GM18873 (cell line): ENCODE measurements at regions not wholly inside any gene's neighbourhood (a gene's known extent, or its start where the extent isn't known, plus 50 kb on each side); places are given as distances from the start of the nearest gene placed in this dataset.
"Not testable (repeated sequence)": the region's sequence is repeated elsewhere in the genome, so short reads cannot be mapped to it uniquely, and the experiment has no call there.

ENCODE experiments used
- ATAC-seq: cut with Tn5 transposase; IDR thresholded peaks from one replicate; pipeline ENCODE4 v1.9.1; 2021; ENCODE audit warnings: mild to moderate bottlenecking, moderate library complexity, moderate number of reproducible peaks; ENCODE audit not compliant: unreplicated experiment, low FRiP score

DNA sequence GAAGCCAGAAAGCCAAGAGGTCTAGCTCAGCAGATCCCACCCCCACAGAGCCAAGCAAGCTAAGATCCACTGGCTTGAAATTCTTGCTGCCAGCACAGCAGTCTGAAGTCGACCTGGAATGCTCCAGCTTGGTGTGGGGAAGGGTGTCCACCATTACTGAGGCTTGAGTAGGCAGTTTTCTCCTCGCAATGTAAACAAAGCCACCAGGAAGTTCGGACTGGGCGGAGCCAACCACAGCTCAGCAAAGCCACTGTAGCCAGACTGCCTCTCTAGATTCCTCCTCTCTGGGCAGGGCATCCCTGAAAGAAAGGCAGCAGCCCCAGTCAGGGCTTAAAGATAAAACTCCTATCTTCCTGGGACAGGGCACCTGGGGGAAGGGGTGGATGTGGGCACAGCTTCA is 495.0 kb upstream of the GYPC start:
- ATAC-seq: not testable (repeated sequence)

DNA sequence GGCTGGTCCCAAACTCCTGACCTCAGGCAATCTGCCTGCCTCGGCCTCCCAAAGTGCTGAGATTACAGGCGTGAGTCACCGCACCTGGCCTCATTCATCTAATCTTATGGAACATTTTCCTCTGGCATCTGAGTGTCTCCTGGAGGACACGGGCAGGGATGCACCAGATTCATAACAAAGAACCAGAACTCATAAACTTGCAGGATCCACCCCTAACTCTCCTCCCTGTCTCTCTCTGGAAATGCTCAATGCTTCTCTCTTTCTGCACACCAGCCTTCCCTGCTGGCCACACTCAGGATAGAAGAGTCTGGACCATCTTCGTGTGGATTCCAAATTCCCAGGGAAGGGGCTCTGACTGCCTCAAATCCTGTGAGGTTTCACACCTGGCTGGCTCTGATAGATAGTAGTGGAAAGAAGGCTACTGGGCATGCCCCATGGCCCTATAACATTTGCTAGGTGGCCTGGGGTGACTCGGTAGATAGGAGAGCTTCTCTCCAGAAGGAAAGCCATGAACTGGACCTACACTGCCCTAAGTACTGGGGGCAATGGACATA is 483.2 kb upstream of the GYPC start:
- ATAC-seq: no peak

DNA sequence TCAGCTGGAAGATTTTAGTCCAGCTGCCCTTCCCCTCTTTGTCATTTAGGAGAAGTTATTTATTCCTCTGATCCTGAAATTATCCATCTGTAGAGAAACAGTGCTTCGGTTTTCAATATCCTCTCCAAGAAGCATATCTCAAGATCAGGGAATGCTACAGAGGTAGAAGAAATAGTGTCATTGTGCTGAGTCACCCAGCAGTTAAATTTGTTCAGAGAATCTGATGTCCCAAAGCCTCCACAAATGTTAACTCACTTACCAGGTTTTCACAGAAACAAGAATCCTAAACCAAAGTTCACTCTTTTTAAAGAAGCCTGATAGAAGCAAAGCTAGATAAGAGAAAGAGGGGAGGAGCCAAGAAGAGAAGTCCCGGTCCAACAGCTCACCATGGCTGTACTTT is 480.7 kb upstream of the GYPC start:
- no peak for ATAC-seq

DNA sequence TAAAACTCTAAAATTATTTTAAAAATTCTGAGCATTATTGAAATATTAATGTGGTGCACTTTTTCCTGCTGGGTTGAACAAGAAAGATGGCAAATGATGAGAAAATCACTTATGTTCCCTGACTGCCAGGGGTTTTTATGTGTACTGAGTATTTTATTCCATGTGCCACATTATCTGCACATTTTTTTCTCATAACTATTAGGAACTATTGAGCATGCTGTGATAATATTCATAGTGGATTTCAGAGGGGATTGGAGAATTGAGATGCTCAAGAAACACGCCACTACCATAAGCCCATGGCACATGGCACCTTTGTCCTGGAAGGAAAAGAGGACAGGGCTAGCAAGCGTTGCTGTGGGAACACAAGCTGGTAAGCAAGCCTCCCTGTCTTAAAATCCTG is 478.5 kb upstream of the GYPC start:
- ATAC-seq: no peak

DNA sequence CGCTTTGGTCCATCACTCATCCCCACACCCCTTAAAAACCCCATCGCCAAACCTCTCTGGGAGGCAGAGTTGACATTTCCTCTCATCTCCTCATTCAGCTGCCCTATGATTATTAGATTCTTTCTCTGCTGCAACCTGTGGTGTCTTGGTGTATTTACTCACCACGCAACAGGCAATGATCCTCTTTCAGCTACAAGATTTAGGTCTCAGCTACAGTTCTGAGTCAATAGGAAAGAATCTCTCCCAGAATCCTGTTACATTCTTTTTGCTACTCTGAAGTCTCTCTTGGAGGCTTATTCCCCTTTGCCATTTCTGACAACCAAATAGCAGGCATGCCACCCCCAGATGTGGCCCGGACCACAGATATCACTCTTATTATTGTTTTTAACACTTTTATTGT is 468.3 kb upstream of the GYPC start:
- no peak for ATAC-seq

DNA sequence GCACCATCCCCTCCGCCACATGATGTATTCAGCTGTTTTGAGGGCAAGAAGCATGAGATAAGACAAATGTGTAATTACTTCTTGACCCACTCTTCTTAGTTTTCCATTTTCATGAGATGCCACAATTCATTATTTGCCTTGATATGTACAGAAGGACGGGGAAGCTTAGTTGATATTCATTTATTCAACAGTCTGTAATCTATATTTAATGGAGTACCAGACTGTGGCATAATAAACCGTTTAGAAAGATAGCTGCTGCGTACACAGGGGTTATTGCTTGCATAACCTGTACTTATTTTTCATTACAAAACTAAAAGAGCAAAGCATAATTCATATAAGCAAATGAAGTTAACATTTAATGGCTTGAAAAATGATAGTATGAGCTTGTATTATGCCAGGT is 466.4 kb upstream of the GYPC start:
- no peak for ATAC-seq

DNA sequence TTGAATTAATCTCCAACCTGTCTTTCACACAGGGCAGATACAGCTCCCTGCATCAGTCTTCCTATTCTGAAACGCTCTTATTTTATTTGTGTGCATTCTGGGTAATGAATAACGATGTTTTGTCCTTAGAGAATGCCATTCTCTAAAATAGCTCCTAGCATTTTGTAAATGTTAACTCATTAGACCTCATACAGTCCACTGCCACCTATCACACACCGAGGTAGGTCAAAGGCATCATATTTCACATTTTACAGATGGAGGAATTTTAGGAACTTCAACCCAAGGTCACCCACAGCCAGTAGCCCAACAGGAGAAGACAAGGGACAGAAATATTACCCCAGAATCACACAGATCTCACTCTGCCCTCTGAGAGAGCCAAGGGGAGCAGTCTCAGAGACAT is 455.4 kb upstream of the GYPC start:
- ATAC-seq: no peak

DNA sequence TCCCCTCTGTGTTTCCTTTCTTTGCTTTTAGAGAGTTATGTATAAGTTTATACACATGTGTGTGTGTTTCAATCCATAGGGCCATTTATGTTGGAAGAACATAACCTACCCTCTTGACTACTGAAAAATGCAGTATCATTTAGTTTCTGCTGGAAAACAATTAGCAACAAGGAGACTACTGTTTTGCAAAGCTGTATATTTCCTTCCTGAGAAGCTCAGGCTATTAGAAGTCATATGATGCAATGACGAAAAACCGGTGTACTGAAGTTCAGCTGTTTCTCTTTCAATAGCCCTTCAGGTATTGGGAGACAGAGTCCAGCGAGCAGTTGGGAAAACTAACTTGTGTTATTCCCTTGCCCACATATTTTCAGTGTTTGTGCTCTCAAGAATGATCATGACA is 447.7 kb upstream of the GYPC start:
- ATAC-seq: no peak

DNA sequence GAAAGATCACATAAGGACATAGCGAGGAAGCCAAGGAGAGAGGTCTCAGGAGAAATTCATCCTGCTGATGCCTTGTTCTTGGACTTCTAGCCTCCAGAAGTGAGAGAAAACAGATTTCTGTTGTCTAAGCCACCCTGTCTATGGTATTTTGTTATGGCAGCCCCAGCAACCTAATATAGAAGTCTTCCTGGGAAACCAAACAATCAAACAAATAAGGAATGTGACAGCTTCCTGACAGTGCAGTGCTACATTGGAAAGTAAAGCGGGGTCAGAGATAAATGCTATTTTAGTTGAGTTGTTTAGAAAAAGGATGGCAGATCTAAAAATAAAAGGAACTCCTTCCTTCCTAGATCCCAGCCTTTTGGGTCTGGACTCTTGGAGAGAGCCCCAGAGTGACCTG is 443.2 kb upstream of the GYPC start:
- ATAC-seq: no peak

DNA sequence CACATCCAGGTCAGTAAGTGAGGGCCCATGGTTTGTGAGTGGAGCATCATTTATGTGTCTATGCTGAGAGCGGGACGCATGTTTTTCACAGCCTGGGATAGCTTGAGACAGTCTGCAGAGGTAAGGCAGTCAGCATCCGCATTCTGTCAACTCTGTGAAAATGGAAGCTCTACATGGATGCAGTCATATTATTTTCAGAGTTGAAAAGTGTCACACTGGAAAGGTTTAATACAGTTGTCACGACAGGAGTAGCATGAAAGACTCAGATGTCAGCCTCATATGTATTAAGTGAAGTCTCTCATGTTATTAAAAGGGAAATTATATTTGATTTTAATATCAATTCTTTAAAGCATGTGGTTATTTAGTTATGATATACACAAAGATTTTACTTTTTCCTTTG is 436.9 kb upstream of the GYPC start:
- ATAC-seq: no peak

DNA sequence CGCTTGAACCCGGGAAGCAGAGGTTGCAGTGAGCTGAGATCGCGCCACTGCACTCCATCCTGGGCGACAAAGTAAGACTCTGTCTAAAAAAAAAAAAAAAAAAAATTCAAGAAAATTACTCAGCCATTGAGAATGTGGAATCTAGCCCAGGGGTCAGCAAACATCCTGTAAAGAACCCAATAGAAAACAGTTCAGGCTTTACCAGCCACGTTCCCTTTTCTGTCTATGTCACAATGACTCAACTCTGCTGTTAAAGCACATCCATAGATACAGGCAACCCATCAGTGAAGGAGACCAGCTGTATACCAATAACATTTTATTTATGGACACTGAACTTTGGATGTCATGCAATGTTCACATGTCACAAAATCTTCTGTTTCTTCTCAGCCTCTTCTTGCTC is 435.6 kb upstream of the GYPC start:
- ATAC-seq: no peak

DNA sequence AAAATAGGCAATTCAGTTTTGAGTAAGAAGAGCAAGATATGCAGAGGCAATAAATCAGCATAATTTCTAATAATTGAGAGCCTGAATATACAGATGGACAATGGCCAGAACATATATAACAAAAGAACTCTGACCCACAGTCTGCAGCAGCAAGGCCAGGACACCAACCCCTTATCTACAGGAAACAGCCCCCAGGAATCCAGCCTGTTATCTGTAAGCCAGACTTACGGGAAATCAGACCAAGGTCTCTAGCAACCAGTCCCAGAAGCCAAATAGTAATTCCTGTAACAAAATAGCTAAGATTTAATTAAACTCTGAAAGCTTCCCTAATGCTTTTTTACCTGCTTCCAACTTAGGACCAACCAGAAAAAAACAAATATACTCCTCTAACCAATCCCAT is 434.5 kb upstream of the GYPC start:
- no peak for ATAC-seq

DNA sequence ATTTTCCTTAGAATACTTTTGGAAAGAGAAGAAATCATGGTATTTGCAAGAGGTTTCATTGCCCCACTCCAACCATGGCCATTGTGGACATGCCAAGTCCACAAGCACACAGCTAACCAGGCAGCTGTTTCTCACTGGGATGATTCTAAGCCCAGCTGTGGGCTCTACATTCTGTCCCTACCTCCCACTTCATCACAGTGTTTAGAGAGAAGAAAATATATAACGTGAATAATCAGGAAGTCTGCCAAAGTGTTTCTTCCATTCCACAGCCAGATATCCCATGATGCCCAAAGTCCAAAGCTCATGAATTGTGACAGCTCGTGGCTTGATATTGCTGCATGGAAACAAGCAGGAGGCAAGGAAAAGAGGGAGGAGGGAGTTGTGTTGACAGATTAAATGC is 433.7 kb upstream of the GYPC start:
- no peak for ATAC-seq

DNA sequence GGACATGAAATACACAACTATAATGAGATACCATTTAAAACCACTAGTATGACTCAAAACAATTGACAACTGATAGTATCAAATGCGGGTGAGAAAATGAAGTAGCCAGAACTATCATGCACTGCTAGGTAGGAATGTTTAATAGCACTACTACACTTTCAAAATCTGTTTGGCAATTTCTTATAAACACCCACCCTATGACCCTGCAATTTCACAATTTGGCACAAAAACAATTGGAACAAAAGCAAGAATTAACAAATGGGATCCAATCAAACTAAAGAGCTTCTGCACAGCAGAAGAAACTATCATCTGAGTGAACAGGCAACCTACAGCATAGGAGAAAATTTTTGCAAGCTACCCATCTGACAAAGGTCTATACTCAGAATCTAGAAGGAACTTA is 431.2 kb upstream of the GYPC start:
- ATAC-seq: no peak

DNA sequence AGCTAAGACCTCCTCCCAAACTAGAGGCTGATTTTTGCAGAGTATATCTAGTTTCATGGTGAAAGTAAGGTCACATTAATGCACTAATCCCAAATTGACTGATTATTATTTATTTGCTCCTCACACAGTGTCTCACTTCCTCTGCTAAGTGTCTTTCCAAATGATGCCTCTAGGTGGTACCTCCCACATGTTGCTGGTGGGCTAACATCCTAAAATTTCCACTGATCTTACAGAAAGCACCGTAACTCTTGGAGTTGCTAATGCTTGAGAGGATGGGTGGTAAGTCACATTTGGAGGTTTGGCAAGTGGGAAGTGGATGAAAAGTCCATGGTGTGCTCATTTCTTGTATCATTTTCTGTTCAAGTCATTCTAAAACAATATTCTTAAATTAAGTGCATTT is 428.7 kb upstream of the GYPC start:
- ATAC-seq: no peak

DNA sequence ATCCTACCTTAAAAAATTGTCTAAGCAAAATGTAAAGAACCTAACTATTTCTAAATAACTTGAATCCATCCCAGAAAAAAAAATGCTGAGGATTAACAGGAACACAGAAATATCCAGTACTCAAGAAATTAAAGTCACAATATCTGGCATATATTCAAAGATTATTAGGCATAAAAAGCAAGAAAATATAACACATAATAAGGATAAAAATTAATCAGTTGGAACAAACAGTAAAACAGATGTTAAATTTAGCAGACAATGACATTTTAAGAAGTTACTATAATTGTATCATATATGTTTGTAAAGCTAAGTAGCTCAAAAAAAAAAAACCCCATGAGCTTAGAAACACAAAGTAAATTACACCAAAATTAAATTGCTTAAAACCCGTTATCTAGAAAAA is 427.4 kb upstream of the GYPC start:
- no peak for ATAC-seq

DNA sequence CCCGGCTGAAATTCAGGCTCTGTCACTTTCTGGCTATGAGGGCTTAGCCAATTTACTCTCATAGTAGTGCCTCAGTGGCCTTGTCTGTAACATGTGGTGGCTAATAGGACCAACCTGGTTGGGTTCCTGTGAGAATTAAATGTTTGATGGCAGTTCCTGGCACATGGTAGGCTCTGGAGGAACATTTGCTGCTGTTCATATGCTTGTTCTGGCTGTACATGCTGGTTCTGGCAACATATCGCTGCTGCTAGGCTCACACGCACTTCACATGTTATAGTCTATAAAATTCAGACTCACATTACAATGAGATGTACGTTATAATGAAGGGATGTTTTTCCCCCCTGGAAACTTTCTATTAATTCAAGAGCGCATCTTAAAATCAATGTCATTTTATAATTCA is 417.7 kb upstream of the GYPC start:
- no peak for ATAC-seq

DNA sequence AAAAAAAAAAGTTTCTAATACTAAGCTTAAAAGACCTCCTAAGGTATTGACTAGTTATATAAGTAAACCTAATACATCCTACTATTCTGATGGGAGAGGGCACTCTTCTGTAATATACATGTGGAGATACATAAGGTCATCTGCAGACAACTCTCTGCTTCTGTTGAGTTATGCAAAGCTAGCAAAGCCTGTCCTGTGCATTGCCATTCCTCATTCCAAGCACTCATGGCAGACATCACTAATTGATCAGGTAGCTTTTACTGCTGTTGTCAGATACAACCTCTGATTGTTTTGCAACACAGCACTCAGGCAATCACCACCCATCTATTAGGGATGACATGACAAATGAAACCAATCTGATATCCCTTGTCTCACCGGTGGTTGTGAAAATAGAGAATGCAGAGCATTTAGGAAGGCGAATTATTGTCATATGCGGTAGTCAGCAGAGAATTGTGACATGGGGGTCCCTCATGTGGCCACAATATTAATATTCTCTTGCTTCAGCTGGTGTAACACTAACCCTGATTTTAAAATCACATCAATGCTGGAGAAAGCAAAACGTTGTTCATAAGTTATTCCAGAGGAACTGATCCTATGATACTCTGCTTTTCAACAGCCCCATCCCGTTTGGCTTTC is 416.5 kb upstream of the GYPC start:
- ATAC-seq: no peak

DNA sequence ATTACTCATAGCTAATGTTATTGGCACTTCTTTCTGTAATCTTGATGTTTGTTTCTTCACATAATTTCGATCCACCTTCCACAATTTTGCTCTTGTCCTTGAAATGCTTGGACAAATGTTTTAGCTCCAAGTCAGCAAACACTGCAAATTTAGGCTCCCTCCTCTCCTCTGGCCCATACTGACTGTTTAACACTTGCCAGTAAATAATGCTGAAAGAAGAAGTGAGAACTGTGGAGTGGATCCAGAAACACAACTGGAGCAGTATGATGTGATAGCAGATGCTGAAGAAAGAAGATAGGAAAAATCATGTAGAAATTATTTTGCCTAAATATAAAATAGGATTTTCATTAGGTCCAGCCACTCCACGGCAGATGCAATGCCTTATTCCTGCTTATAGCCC is 415.0 kb upstream of the GYPC start:
- ATAC-seq: no peak

DNA sequence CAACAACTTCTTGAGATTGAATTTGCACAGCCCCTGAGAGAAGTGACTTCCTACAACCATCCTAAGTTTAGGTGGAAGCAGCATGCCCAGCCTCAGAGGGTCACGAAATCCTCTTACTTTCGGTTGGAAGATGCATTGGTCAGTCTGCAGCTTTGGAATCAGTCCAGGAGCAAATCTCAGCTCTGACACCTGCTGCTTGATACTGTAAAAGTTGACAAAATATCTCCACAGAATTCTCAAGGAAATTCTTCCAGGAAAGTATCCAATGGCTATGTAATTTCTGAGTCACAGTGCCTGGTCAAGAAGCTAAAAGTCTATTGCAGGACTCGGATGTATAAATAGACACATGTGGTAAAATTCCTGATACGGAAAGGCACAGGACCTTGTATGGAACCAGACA is 414.5 kb upstream of the GYPC start:
- no peak for ATAC-seq

DNA sequence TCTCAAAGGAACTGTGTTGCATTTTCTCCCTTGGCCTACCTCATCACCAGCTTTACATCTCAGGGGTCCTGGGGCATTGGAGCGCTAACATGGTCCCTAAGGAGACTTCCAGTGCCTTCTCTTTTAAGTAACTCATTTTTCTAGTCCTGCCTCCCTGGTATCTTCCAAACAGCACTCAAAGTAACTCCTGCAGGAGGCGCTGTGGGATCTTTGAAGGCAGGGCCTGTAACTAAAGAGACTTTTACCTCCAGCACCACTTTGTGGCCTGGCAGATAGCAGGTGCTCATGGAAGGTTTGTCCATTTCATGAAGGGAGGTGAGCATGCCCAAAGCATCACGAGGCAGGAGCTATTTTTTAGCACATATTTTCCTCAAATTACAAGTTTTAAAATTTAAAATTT is 411.0 kb upstream of the GYPC start:
- no peak for ATAC-seq

DNA sequence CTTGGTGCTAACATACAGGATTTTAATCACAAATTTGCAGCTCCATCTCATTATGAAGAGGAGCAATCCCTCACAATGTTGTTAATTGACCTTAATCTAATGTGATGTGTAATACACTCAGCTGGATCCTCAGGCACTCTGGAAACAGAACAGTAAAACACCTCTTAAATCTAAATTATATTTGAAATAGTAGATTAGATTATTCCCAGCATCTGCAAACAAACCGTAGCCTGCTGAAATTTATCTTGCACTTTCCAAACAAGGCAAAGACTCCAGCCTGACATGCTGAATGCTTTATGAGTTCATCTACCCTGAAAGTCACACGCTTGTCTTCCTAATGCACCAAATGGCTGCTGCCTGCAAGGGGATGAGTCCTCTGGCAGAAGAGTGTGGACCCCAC is 402.3 kb upstream of the GYPC start:
- no peak for ATAC-seq

DNA sequence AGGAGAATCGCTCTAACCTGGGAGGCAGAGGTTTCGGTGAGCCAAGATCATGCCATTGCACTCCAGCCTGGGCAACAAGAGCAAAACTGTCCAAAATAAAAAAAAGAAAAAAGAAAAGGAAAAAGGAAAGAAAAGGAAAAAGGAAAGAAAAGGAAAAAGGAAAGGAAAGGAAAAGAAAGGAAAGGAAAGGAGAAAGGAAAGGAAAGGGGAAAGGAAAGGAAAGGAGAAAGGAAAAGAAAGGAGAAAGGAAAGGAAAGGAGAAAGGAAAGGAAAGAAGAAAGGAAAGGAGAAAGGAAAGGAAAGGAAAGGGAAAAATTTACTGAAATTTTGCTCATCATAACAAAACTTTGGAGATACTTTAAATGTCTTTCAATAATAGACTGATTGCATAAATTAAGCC is 391.3 kb upstream of the GYPC start:
- no peak for ATAC-seq
